Neuronal stem cell (in vitro differentiated cells): ENCODE measurements at regions not wholly inside any gene's neighbourhood (a gene's known extent, or its start where the extent isn't known, plus 50 kb on each side); places are given as distances from the start of the nearest gene placed in this dataset.

Source experiments
- DNase-seq: peaks from one replicate; pipeline ENCODE4 v3.0.0-alpha.2; 2013; ENCODE audit warnings: low spot score
- H2AFZ ChIP-seq: one replicate; pipeline ENCODE4 v1.6.1; 2013; ENCODE audit warnings: mild to moderate bottlenecking, low read length, inconsistent platforms
- H2AK5ac ChIP-seq: 2 replicates; pipeline ENCODE4 v1.6.1; 2013; ENCODE audit warnings: low read depth, mild to moderate bottlenecking, inconsistent platforms, low read length, moderate library complexity, mixed read lengths
- H2BK120ac ChIP-seq: 2 replicates; pipeline ENCODE4 v1.6.1; 2013; ENCODE audit warnings: low read depth, mild to moderate bottlenecking, inconsistent platforms, low read length, moderate library complexity, mixed read lengths
- H2BK12ac ChIP-seq: one replicate; pipeline ENCODE4 v1.6.1; 2013; ENCODE audit warnings: low read length, inconsistent platforms
- H2BK15ac ChIP-seq: 2 replicates; pipeline ENCODE4 v1.6.1; 2013; ENCODE audit warnings: mild to moderate bottlenecking, low read length, inconsistent platforms, mixed read lengths
- H2BK5ac ChIP-seq: one replicate; pipeline ENCODE4 v1.6.1; 2013; ENCODE audit warnings: inconsistent platforms, mild to moderate bottlenecking, low read length, moderate library complexity
- H3K14ac ChIP-seq: one replicate; pipeline ENCODE4 v1.6.1; 2013; ENCODE audit warnings: low read length, inconsistent platforms
- H3K18ac ChIP-seq: 2 replicates; pipeline ENCODE4 v1.6.1; 2013; ENCODE audit warnings: low read length, inconsistent platforms
- H3K23ac ChIP-seq: 2 replicates; pipeline ENCODE4 v1.6.1; 2013; ENCODE audit warnings: low read depth, mild to moderate bottlenecking, mixed read lengths, low read length, inconsistent platforms; ENCODE audit not compliant: poor library complexity
- H3K27ac ChIP-seq: replicated peaks from 3 replicates; pipeline ENCODE4 v1.5.1; 2013; ENCODE audit warnings: low read length, inconsistent platforms
- H3K27me3 ChIP-seq, 3 experiments: 2 replicates each; pipeline ENCODE4 v1.6.1; 2013; ENCODE audit warnings: low read length in 3 of 3, mild to moderate bottlenecking in 2 of 3, inconsistent platforms in 1 of 3, low read depth in 1 of 3, mixed read lengths in 1 of 3, moderate library complexity in 1 of 3; ENCODE audit not compliant: control insufficient read depth in 3 of 3, insufficient read depth in 3 of 3
- H3K36me3 ChIP-seq, 2 donors: replicated peaks in 1 of 2; 2 replicates each; pipeline ENCODE4 v1.6.1; 2013; ENCODE audit warnings: low read length in 2 of 2; ENCODE audit not compliant: control insufficient read depth in 2 of 2, insufficient read depth in 2 of 2
- H3K4ac ChIP-seq: 2 replicates; pipeline ENCODE4 v1.6.1; 2013; ENCODE audit warnings: inconsistent platforms, mild to moderate bottlenecking, low read length, moderate library complexity
- H3K4me1 ChIP-seq, 2 donors: 1 replicate in 1 of 2; 2 replicates in 1 of 2; pipeline ENCODE4 v1.6.1; 2013; ENCODE audit warnings: low read length in 2 of 2, low read depth in 1 of 2; ENCODE audit not compliant: control insufficient read depth in 2 of 2, insufficient read depth in 1 of 2
- H3K4me2 ChIP-seq: one replicate; pipeline ENCODE4 v1.6.1; 2013; ENCODE audit warnings: mild to moderate bottlenecking, low read length, inconsistent platforms; ENCODE audit not compliant: insufficient read depth, poor library complexity, severe bottlenecking
- H3K4me3 ChIP-seq, 2 donors: 2 replicates each; pipeline ENCODE4 v1.5.1; 2013; ENCODE audit warnings: low read length in 2 of 2, mild to moderate bottlenecking in 2 of 2, inconsistent platforms in 1 of 2, moderate library complexity in 1 of 2
- H3K79me1 ChIP-seq: one replicate; pipeline ENCODE4 v1.6.1; 2013; ENCODE audit warnings: low read depth, mild to moderate bottlenecking, inconsistent platforms, low read length, moderate library complexity
- H3K9ac ChIP-seq: one replicate; pipeline ENCODE4 v1.6.1; 2013; ENCODE audit warnings: mild to moderate bottlenecking, low read depth, low read length, inconsistent platforms; ENCODE audit not compliant: poor library complexity
- H3K9me3 ChIP-seq, 2 donors: replicated peaks in 1 of 2; 2 replicates each; pipeline versions ENCODE3 to v1.6.1; 2013; ENCODE audit warnings: low read length in 2 of 2, mild to moderate bottlenecking in 2 of 2, inconsistent platforms in 1 of 2, low read depth in 1 of 2, mixed read lengths in 1 of 2, moderate library complexity in 1 of 2; ENCODE audit not compliant: control insufficient read depth in 2 of 2, insufficient read depth in 1 of 2
- H4K8ac ChIP-seq: one replicate; pipeline ENCODE4 v1.6.1; 2013; ENCODE audit warnings: low read depth, mild to moderate bottlenecking, inconsistent platforms, low read length, moderate library complexity
- H4K91ac ChIP-seq: one replicate; pipeline ENCODE4 v1.6.1; 2013; ENCODE audit warnings: low read length, low read depth, mild to moderate bottlenecking, inconsistent platforms; ENCODE audit not compliant: poor library complexity
- WGBS, 2 donors: extraction: QIAGEN DNeasy Blood & Tissue Kit; methylation state at CpG; one replicate each; pipeline ENCODE4 v1.1.7; 2013; ENCODE audit warnings: missing lambda C conversion rate in 2 of 2, mixed read lengths in 1 of 2; ENCODE audit not compliant: insufficient read length in 2 of 2, insufficient replicate concordance in 1 of 2; ENCODE audit errors: extremely low coverage in 2 of 2; 5-methylcytosine and 5-hydroxymethylcytosine counted together

GRCh38 chr4:141387299-141387698 is 166.6 kb downstream of the ZNF330 start:
- Histone ChIP-seq H2BK15ac (no peak overlapping the region), H3K14ac (no peak overlapping the region), H3K36me3 (no peaks in the 10 kb centered on the region), H3K4ac (no peak overlapping the region), H3K23ac (no peak overlapping the region), H3K18ac (no peak overlapping the region), H4K91ac (no peak overlapping the region), H3K79me1 (no peaks in the 10 kb centered on the region), H2BK12ac (no peak overlapping the region), H3K4me1 (no peaks in the 10 kb centered on the region), H2AFZ (no peak overlapping the region), H3K9ac (no peak overlapping the region), H2BK120ac (no peak overlapping the region), H3K4me3 (no peak overlapping the region), H2BK5ac (no peak overlapping the region), H4K8ac (no peak overlapping the region), H3K4me2 (no peak overlapping the region), H3K27me3 (no peaks in the 10 kb centered on the region), H3K27ac (no peak overlapping the region), H3K9me3 (no peaks in the 10 kb centered on the region), H2AK5ac (no peak overlapping the region)
- no CpG with 5 or more reads among the region's 2 CpGs for WGBS, 2 donors
- DNase-seq: no peak

- Histone ChIP-seq H3K4ac (no peak overlapping the region), H2BK12ac (no peak overlapping the region), H2AFZ (no peak overlapping the region), H4K91ac (no peak overlapping the region), H3K36me3 (no peaks in the 10 kb centered on the region), H3K9me3 (no peaks in the 10 kb centered on the region), H2BK5ac (no peak overlapping the region), H3K4me1 (no peaks in the 10 kb centered on the region), H3K27me3 (no peaks in the 10 kb centered on the region), H2BK120ac (no peak overlapping the region), H3K9ac (no peak overlapping the region), H3K14ac (no peak overlapping the region), H2AK5ac (no peak overlapping the region), H2BK15ac (no peak overlapping the region), H3K27ac (no peak overlapping the region), H3K23ac (no peak overlapping the region), H3K4me3 (no peak overlapping the region), H4K8ac (no peak overlapping the region), H3K18ac (no peak overlapping the region), H3K79me1 (no peaks in the 10 kb centered on the region), H3K4me2 (no peak overlapping the region)
- no peak for DNase-seq
- no CpG with 5 or more reads among the region's 3 CpGs for WGBS, 2 donors
Observed at GRCh38 chr4:141388481-141388880, 167.8 kb downstream of the ZNF330 start.

- Histone ChIP-seq H3K27me3 (no peaks in the 10 kb centered on the region), H3K4me2 (no peak overlapping the region), H3K4me1 (no peaks in the 10 kb centered on the region), H3K36me3 (no peaks in the 10 kb centered on the region), H2BK12ac (no peak overlapping the region), H3K4me3 (no peak overlapping the region), H2AFZ (no peak overlapping the region), H4K8ac (no peak overlapping the region), H2BK15ac (no peak overlapping the region), H3K14ac (no peak overlapping the region), H4K91ac (no peak overlapping the region), H3K4ac (no peak overlapping the region), H3K18ac (no peak overlapping the region), H2BK120ac (no peak overlapping the region), H3K23ac (no peak overlapping the region), H2BK5ac (no peak overlapping the region), H3K9ac (no peak overlapping the region), H3K79me1 (no peaks in the 10 kb centered on the region), H2AK5ac (no peak overlapping the region), H3K27ac (no peak overlapping the region), H3K9me3 (no peaks in the 10 kb centered on the region)
- peak; percentile 27 for DNase-seq
- no CpG with 5 or more reads among the region's 1 CpG for WGBS, 2 donors
Observed at GRCh38 chr4:141389649-141390048, 169.0 kb downstream of the ZNF330 start.

- no peak overlapping the region for H2BK15ac ChIP-seq
- H3K4me2 ChIP-seq: no peak overlapping the region
- no peak overlapping the region for H3K23ac ChIP-seq
- H3K4me3 ChIP-seq: no peak overlapping the region
- H2BK12ac ChIP-seq: no peak overlapping the region
- no peak for DNase-seq
- H3K79me1 ChIP-seq: no peaks in the 10 kb centered on the region
- no peak overlapping the region for H3K14ac ChIP-seq
- no CpG with 5 or more reads among the region's 1 CpG for WGBS, 2 donors
- no peak overlapping the region for H3K18ac ChIP-seq
- no peaks in the 10 kb centered on the region for H3K27me3 ChIP-seq
- no peaks in the 10 kb centered on the region for H3K4me1 ChIP-seq
- H2AFZ ChIP-seq: no peak overlapping the region
- no peak overlapping the region for H3K4ac ChIP-seq
- no peak overlapping the region for H4K91ac ChIP-seq
- H4K8ac ChIP-seq: no peak overlapping the region
- no peak overlapping the region for H3K9ac ChIP-seq
- no peak overlapping the region for H2AK5ac ChIP-seq
- no peaks in the 10 kb centered on the region for H3K36me3 ChIP-seq
- no peaks in the 10 kb centered on the region for H3K9me3 ChIP-seq
- no peak overlapping the region for H3K27ac ChIP-seq
- no peak overlapping the region for H2BK5ac ChIP-seq
- no peak overlapping the region for H2BK120ac ChIP-seq
Observed at GRCh38 chr4:141390571-141390970, 169.9 kb downstream of the ZNF330 start.
